ENCODE measurements at regions not wholly inside any gene's neighbourhood (a gene's known extent, or its start where the extent isn't known, plus 50 kb on each side); places are given as distances from the start of the nearest gene placed in this dataset.

DNA sequence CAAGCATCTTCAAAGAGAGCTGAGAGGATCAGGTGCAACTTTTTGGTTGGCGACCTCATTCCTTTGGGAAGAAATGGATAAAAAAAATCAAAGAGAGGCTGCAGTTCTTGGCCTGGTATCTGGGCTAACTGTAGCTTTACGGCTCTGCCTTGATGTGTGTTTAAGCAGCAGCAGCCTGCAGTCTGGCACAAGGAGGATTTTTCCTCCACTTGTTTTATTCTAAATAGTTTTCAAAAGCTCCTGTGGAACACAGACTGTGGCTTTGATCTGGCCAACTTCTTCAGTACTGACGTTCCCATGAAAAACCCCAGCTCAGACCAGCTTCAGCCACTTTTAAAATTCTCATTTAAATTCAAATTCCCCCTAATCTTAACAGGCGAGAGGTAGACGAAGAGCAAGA, 137.3 kb downstream of the HDGFL1 start:
- H3K27me3 Mint-ChIP-seq, result no peaks in the 10 kb centered on the region
- H3K4me1 Mint-ChIP-seq, result no peaks in the 10 kb centered on the region
- H3K9me3 Mint-ChIP-seq, result no peaks in the 10 kb centered on the region
- Histone ChIP-seq H3K36me3 (ENCODE audit: control insufficient read depth in 2 of 2, extremely low read depth in 1 of 2, insufficient read depth in 1 of 2, low read length in 1 of 2) (no peaks in the 10 kb centered on the region), H3K27ac (ENCODE audit: low read length) (no peak overlapping the region), H3K9me3 (no peaks in the 10 kb centered on the region), H3K4me1 (ENCODE audit: control insufficient read depth in 1 of 2, extremely low read depth in 1 of 2, insufficient read depth in 2 of 2, low read length in 2 of 2) (no peaks in the 10 kb centered on the region), H3K27me3 (replicated peaks in 1 of 2; ENCODE audit: control insufficient read depth in 2 of 2, extremely low read depth in 1 of 2, insufficient read depth in 2 of 2, low read length in 1 of 2) (no peaks in the 10 kb centered on the region), H3K4me3 (ENCODE audit: control insufficient read depth in 1 of 2, extremely low read depth in 1 of 2, low read length in 1 of 2) (no peak overlapping the region)
- DNase-seq (no peak), ATAC-seq (replicated peaks in 1 of 4) (no peak)
- no peak overlapping the region for H3K4me3 Mint-ChIP-seq
- no peak overlapping the region for H3K27ac Mint-ChIP-seq
- CTCF ChIA-PET, result interaction anchor here in 1 of 2 donors (1.2 kb wide), 1 partner anchor 9 kb away, joined by 4 read pairs; no protein-coding TSS in a partner anchor
- H3K36me3 Mint-ChIP-seq, result no peaks in the 10 kb centered on the region
- WGBS (ENCODE audit: insufficient coverage), result 69% methylated on average over 3 of the region's 5 CpGs
- POLR2A ChIA-PET, result no interaction called here

DNA sequence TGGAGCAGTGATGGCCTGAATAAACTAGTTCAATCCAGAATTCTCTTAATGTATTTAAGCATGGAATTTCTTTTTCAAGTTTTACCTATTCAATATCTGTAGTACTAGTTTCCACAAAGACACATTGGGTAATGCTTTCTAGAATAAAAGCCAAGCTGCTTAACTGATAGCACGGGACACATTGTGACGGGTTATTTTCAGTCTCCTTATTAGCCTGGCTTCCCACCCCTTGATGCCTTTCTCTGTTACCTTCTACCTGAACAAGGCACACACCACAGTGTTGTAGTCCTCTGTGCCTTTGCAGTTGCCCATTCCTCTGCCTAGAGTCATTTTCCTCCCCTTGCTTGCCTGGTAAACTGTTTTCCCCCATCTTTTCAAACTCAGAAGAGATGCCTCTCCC, 139.1 kb downstream of the HDGFL1 start:
- Histone ChIP-seq H3K9me3 (no peaks in the 10 kb centered on the region), H3K4me1 (ENCODE audit: control insufficient read depth in 1 of 2, extremely low read depth in 1 of 2, insufficient read depth in 2 of 2, low read length in 2 of 2) (no peaks in the 10 kb centered on the region), H3K4me3 (ENCODE audit: control insufficient read depth in 1 of 2, extremely low read depth in 1 of 2, low read length in 1 of 2) (no peak overlapping the region), H3K27ac (ENCODE audit: low read length) (no peak overlapping the region), H3K36me3 (ENCODE audit: control insufficient read depth in 2 of 2, extremely low read depth in 1 of 2, insufficient read depth in 1 of 2, low read length in 1 of 2) (no peaks in the 10 kb centered on the region), H3K27me3 (replicated peaks in 1 of 2; ENCODE audit: control insufficient read depth in 2 of 2, extremely low read depth in 1 of 2, insufficient read depth in 2 of 2, low read length in 1 of 2) (no peaks in the 10 kb centered on the region)
- H3K27me3 Mint-ChIP-seq, result no peaks in the 10 kb centered on the region
- ChIA-PET POLR2A (no interaction called here), CTCF (no interaction called here)
- no peaks in the 10 kb centered on the region for H3K9me3 Mint-ChIP-seq
- no peak for DNase-seq
- H3K27ac Mint-ChIP-seq, result no peak overlapping the region
- WGBS (ENCODE audit: insufficient coverage), result 93% methylated on average over 2 of the region's 2 CpGs
- no peaks in the 10 kb centered on the region for H3K4me1 Mint-ChIP-seq
- H3K4me3 Mint-ChIP-seq, result no peak overlapping the region
- no peak for ATAC-seq (replicated peaks in 1 of 4)
- no peaks in the 10 kb centered on the region for H3K36me3 Mint-ChIP-seq

DNA sequence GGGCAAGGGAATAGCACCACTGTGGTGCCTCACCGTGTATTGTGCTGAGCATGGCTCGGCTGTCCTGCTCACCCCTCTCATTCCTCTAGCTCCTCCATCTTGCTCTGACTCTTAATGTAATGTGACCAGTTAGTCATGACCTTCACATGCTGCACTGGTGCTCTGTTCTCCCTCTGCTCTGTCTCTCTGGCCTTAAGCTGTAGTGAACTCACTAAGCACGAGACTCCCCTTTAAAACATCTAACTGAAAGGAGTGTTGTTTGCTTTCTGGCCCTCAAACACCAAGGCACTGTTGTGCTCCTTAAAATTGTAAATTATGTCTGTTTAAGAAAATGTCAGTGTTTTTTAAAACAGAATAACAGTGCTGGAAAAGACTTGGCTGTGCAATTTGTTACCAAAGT, 140.4 kb downstream of the HDGFL1 start:
- no CpG with 5 or more reads among the region's 3 CpGs for WGBS (ENCODE audit: insufficient coverage)
- Histone ChIP-seq H3K27me3 (replicated peaks in 1 of 2; ENCODE audit: control insufficient read depth in 2 of 2, extremely low read depth in 1 of 2, insufficient read depth in 2 of 2, low read length in 1 of 2) (no peaks in the 10 kb centered on the region), H3K9me3 (no peaks in the 10 kb centered on the region), H3K27ac (ENCODE audit: low read length) (no peak overlapping the region), H3K4me1 (ENCODE audit: control insufficient read depth in 1 of 2, extremely low read depth in 1 of 2, insufficient read depth in 2 of 2, low read length in 2 of 2) (no peaks in the 10 kb centered on the region), H3K36me3 (ENCODE audit: control insufficient read depth in 2 of 2, extremely low read depth in 1 of 2, insufficient read depth in 1 of 2, low read length in 1 of 2) (no peaks in the 10 kb centered on the region), H3K4me3 (ENCODE audit: control insufficient read depth in 1 of 2, extremely low read depth in 1 of 2, low read length in 1 of 2) (no peak overlapping the region)
- no peak for DNase-seq
- ATAC-seq (replicated peaks in 1 of 4), result no peak
- CTCF ChIA-PET, result no interaction called here
- H3K9me3 Mint-ChIP-seq, result no peaks in the 10 kb centered on the region
- POLR2A ChIA-PET, result interaction anchor here in 1 of 2 donors (0.5 kb wide), 1 partner anchor 363 kb away, joined by 3 read pairs; no protein-coding TSS in a partner anchor
- H3K4me3 Mint-ChIP-seq, result no peak overlapping the region
- H3K27ac Mint-ChIP-seq, result no peak overlapping the region
- H3K36me3 Mint-ChIP-seq, result no peaks in the 10 kb centered on the region
- no peaks in the 10 kb centered on the region for H3K4me1 Mint-ChIP-seq
- no peaks in the 10 kb centered on the region for H3K27me3 Mint-ChIP-seq

DNA sequence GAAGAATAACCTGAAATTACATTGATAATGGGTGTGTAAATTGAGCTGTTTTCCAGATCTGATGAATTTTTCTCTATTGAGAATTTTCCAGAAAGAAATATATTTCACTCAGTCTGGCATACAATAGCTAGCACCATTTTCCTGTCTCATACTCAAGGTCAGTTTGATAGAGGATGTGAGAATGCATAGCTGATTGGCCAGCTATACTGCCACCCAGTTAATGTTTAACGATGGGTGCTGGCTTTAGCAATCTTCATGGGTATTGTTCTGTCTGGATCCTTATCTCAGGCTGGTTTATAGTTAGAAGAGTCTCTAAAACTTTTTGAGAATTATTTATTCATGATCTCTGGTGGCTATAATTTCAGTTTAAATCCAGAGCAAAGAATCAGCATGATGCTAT, 147.4 kb downstream of the HDGFL1 start:
- CTCF ChIA-PET, result interaction anchor here in 1 of 2 donors (0.6 kb wide), 1 partner anchor 329 kb away, joined by 3 read pairs; no protein-coding TSS in a partner anchor
- Mint-ChIP-seq H3K27me3 (no peaks in the 10 kb centered on the region), H3K27ac (no peak overlapping the region)

DNA sequence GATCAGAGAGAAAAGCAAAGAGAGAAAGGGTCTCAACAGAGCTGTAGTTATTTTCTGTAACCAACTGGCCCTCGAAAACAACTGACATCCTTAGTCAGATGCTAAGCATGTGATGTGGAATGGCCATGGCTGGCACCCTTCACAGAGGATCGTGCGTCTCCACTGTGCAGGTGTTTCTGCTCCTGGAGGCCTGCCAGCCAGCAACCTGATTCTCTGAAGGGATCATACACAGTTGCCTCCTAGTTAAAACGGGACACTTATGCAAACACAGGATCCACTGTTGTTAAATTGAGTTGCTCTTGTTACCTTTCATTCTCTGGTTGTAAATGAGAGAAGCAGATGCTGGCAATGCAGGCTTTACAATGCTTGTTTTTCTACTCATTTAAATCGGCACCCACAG, 148.5 kb downstream of the HDGFL1 start:
- POLR2A ChIA-PET, result no interaction called here
- H3K27me3 Mint-ChIP-seq, result no peaks in the 10 kb centered on the region
- WGBS (ENCODE audit: insufficient coverage), result no CpG with 5 or more reads among the region's 5 CpGs

More for the DNA sequence above, 147.4 kb downstream of the HDGFL1 start:
- no peak overlapping the region for H3K4me3 ChIP-seq (ENCODE audit: control insufficient read depth in 1 of 2, extremely low read depth in 1 of 2, low read length in 1 of 2)
- H3K27ac ChIP-seq (ENCODE audit: low read length), result no peak overlapping the region
- no peak overlapping the region for H3K4me3 Mint-ChIP-seq
- H3K4me1 ChIP-seq (ENCODE audit: control insufficient read depth in 1 of 2, extremely low read depth in 1 of 2, insufficient read depth in 2 of 2, low read length in 2 of 2), result no peaks in the 10 kb centered on the region
- POLR2A ChIA-PET, result interaction anchor here in 1 of 2 donors (0.6 kb wide), 1 partner anchor 13 kb away, joined by 3 read pairs; no protein-coding TSS in a partner anchor
- no peaks in the 10 kb centered on the region for H3K36me3 ChIP-seq (ENCODE audit: control insufficient read depth in 2 of 2, extremely low read depth in 1 of 2, insufficient read depth in 1 of 2, low read length in 1 of 2)
- WGBS (ENCODE audit: insufficient coverage), result no CpG with 5 or more reads among the region's 1 CpG
- H3K9me3 ChIP-seq, result no peaks in the 10 kb centered on the region
- no peak for ATAC-seq (replicated peaks in 1 of 4)
- no peaks in the 10 kb centered on the region for H3K27me3 ChIP-seq (replicated peaks in 1 of 2; ENCODE audit: control insufficient read depth in 2 of 2, extremely low read depth in 1 of 2, insufficient read depth in 2 of 2, low read length in 1 of 2)
- H3K36me3 Mint-ChIP-seq, result no peaks in the 10 kb centered on the region
- H3K9me3 Mint-ChIP-seq, result peaks cover 0 to 10% (median 2%) of the 10 kb centered on the region in 3 donors
- no peaks in the 10 kb centered on the region for H3K4me1 Mint-ChIP-seq
- no peak for DNase-seq

DNA sequence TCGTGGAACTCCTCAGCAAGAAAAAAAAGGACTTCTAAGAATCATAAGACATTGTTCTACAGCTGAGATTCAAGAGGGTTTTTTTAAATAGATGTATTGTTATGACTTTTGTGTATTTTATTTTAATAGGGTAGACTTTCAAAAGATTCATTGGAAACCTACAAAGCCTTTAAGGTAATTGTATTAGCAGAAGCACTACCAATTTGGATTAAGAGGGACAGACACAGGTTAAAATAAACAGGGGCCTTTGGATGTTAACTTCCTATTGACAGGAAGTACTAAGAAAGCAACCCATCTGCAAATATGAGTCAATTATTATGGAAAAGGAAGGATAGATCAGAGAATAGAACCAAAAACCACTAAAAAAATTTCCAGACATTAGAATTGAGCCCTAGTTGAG, 153.5 kb downstream of the HDGFL1 start:
- no peaks in the 10 kb centered on the region for H3K4me1 Mint-ChIP-seq
- ChIA-PET POLR2A (no interaction called here), CTCF (no interaction called here)

More for the DNA sequence above, 148.5 kb downstream of the HDGFL1 start:
- Histone ChIP-seq H3K27me3 (replicated peaks in 1 of 2; ENCODE audit: control insufficient read depth in 2 of 2, extremely low read depth in 1 of 2, insufficient read depth in 2 of 2, low read length in 1 of 2) (no peaks in the 10 kb centered on the region), H3K36me3 (ENCODE audit: control insufficient read depth in 2 of 2, extremely low read depth in 1 of 2, insufficient read depth in 1 of 2, low read length in 1 of 2) (no peaks in the 10 kb centered on the region), H3K4me1 (ENCODE audit: control insufficient read depth in 1 of 2, extremely low read depth in 1 of 2, insufficient read depth in 2 of 2, low read length in 2 of 2) (no peaks in the 10 kb centered on the region), H3K27ac (ENCODE audit: low read length) (no peak overlapping the region), H3K4me3 (ENCODE audit: control insufficient read depth in 1 of 2, extremely low read depth in 1 of 2, low read length in 1 of 2) (no peak overlapping the region), H3K9me3 (no peaks in the 10 kb centered on the region)
- Mint-ChIP-seq H3K36me3 (no peaks in the 10 kb centered on the region), H3K4me1 (no peaks in the 10 kb centered on the region), H3K27ac (no peak overlapping the region), H3K4me3 (no peak overlapping the region), H3K9me3 (peaks cover 0 to 18% (median 9%) of the 10 kb centered on the region in 3 donors)
- DNase-seq (no peak), ATAC-seq (replicated peaks in 1 of 4) (no peak)
- CTCF ChIA-PET, result no interaction called here

DNA sequence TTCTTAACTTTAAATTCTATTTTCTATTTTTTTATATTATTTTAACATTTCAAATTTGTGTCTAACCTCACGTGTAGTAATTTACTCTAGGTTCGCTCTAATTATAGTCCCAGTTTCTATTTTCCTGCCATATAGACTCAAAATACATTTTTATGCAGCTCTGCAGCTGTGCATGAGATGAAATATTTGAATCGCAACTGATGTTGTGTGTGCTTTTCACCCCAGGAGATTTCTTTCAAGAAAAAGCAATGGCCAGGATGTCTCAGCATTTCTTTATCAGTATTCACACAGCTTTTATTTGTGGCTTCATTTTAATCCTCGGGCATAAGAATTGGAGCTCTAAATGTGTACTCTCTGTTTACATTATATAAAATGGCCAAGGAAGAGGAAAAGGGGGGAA, 157.6 kb downstream of the HDGFL1 start:
- no peak overlapping the region for H3K4me3 ChIP-seq (ENCODE audit: control insufficient read depth in 1 of 2, extremely low read depth in 1 of 2, low read length in 1 of 2)
- H3K27me3 ChIP-seq (replicated peaks in 1 of 2; ENCODE audit: control insufficient read depth in 2 of 2, extremely low read depth in 1 of 2, insufficient read depth in 2 of 2, low read length in 1 of 2), result no peaks in the 10 kb centered on the region
- no peaks in the 10 kb centered on the region for H3K27me3 Mint-ChIP-seq
- POLR2A ChIA-PET, result no interaction called here
- CTCF ChIA-PET, result interaction anchor here in 1 of 2 donors (0.7 kb wide), 1 partner anchor 33 kb away, joined by 3 read pairs; no protein-coding TSS in a partner anchor
- DNase-seq (no peak), ATAC-seq (replicated peaks in 1 of 4) (no peak)
- H3K9me3 ChIP-seq, result no peaks in the 10 kb centered on the region
- H3K9me3 Mint-ChIP-seq, result peaks cover 0 to 20% (median 16%) of the 10 kb centered on the region in 3 donors
- no CpG with 5 or more reads among the region's 4 CpGs for WGBS (ENCODE audit: insufficient coverage)
- no peak overlapping the region for H3K27ac ChIP-seq (ENCODE audit: low read length)
- no peak overlapping the region for H3K4me3 Mint-ChIP-seq
- no peaks in the 10 kb centered on the region for H3K4me1 ChIP-seq (ENCODE audit: control insufficient read depth in 1 of 2, extremely low read depth in 1 of 2, insufficient read depth in 2 of 2, low read length in 2 of 2)
- no peaks in the 10 kb centered on the region for H3K4me1 Mint-ChIP-seq
- no peaks in the 10 kb centered on the region for H3K36me3 ChIP-seq (ENCODE audit: control insufficient read depth in 2 of 2, extremely low read depth in 1 of 2, insufficient read depth in 1 of 2, low read length in 1 of 2)
- H3K36me3 Mint-ChIP-seq, result no peaks in the 10 kb centered on the region
- H3K27ac Mint-ChIP-seq, result no peak overlapping the region

More for the DNA sequence above, 153.5 kb downstream of the HDGFL1 start:
- H3K9me3 ChIP-seq, result no peaks in the 10 kb centered on the region
- no peak for ATAC-seq (replicated peaks in 1 of 4)
- H3K4me3 Mint-ChIP-seq, result no peak overlapping the region
- DNase-seq, result no peak
- no peaks in the 10 kb centered on the region for H3K36me3 ChIP-seq (ENCODE audit: control insufficient read depth in 2 of 2, extremely low read depth in 1 of 2, insufficient read depth in 1 of 2, low read length in 1 of 2)
- no peaks in the 10 kb centered on the region for H3K27me3 ChIP-seq (replicated peaks in 1 of 2; ENCODE audit: control insufficient read depth in 2 of 2, extremely low read depth in 1 of 2, insufficient read depth in 2 of 2, low read length in 1 of 2)
- H3K4me3 ChIP-seq (ENCODE audit: control insufficient read depth in 1 of 2, extremely low read depth in 1 of 2, low read length in 1 of 2), result no peak overlapping the region
- WGBS (ENCODE audit: insufficient coverage), result no CpG with 5 or more reads among the region's 1 CpG
- H3K36me3 Mint-ChIP-seq, result no peaks in the 10 kb centered on the region
- no peak overlapping the region for H3K27ac ChIP-seq (ENCODE audit: low read length)
- H3K4me1 ChIP-seq (ENCODE audit: control insufficient read depth in 1 of 2, extremely low read depth in 1 of 2, insufficient read depth in 2 of 2, low read length in 2 of 2), result no peaks in the 10 kb centered on the region
- peaks cover 0 to 32% (median 19%) of the 10 kb centered on the region in 3 donors for H3K9me3 Mint-ChIP-seq
- H3K27me3 Mint-ChIP-seq, result no peaks in the 10 kb centered on the region
- H3K27ac Mint-ChIP-seq, result no peak overlapping the region

Measured in T-cell (primary cell).